GM10266 (cell line): ENCODE measurements at regions not wholly inside any gene's neighbourhood (a gene's known extent, or its start where the extent isn't known, plus 50 kb on each side); places are given as distances from the start of the nearest gene placed in this dataset.
"Not testable (repeated sequence)": the region's sequence is repeated elsewhere in the genome, so short reads cannot be mapped to it uniquely, and the experiment has no call there.

ENCODE experiments used
- DNase-seq: peaks from one replicate; pipeline ENCODE4 v3.0.0; 2012; ENCODE audit errors: extremely low spot score
- CTCF ChIP-seq: IDR thresholded peaks from 2 replicates; pipeline ENCODE4 v1.5.1; 2012; ENCODE audit warnings: mild to moderate bottlenecking, low read depth; ENCODE audit not compliant: control insufficient read depth, insufficient read depth; ENCODE audit errors: missing control alignments

DNA sequence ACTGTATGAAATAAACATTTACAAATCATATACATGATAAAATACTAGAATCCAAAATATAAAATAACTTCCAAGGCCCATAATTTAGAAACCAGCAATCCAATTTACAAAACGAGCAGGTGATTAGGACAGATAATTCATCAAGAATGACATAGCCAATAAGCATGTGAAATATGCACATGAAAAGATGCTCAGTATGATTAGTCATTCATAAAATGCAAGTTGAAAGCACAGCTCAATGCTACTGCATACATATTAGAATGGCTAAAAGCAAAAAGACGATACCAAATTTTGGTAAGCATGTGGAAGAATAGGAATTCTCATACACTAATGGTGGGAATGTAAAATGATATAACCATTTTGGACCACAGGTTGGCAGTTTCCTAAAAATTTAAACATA, 837.2 kb upstream of the MIR17HG start:
- no peak for TF ChIP-seq CTCF
- DNase-seq = no peak

- TF ChIP-seq CTCF = no peak
- no peak for DNase-seq
Measured at GRCh38 chr13:90511903-90512302, 835.6 kb upstream of the MIR17HG start.

DNA sequence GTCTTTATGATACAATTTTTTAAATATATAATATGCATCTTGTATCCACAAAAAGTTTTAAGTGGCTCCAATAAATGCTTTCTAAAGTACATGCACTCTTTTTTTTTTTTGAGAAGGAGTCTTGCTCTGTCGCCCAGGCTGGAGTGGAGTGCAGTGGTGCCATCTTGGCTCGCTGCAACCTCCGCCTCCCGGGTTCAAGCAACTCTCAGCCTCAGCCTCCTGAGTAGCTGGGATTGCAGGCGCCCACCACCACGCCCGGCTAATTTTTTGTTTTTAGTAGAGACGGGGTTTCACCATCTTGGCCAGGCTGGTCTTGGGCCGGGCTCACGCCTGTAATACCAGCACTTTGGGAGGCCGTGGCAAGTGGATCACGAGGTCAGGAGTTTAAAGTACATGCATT, 832.8 kb upstream of the MIR17HG start:
- not testable (repeated sequence) for DNase-seq

GRCh38 chr13:90518417-90518816, 829.1 kb upstream of the MIR17HG start:
- TF ChIP-seq CTCF = no peak
- DNase-seq = no peak

- no peak for DNase-seq
- TF ChIP-seq CTCF = no peak
Measured at GRCh38 chr13:90519157-90519556, 828.3 kb upstream of the MIR17HG start.

DNA sequence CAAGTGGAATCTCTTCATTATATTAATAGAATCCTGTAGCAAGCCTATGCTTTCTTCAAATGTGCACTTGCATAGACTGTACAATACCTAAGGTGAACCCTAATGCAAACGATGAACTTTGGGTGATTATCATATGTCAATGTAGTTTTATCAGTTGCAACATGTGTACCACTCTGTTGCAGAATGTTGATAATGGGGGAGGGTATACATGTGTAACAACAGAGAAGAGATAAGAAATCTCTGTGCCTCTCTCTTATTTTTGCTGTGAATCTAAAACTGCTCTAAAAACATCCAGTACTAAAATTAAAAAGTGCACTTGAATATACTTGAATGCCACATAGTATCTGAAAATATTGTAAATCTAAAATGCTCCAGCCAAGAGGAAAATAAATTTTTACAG, 820.8 kb upstream of the MIR17HG start:
- no peak for DNase-seq
- no peak for TF ChIP-seq CTCF

DNA sequence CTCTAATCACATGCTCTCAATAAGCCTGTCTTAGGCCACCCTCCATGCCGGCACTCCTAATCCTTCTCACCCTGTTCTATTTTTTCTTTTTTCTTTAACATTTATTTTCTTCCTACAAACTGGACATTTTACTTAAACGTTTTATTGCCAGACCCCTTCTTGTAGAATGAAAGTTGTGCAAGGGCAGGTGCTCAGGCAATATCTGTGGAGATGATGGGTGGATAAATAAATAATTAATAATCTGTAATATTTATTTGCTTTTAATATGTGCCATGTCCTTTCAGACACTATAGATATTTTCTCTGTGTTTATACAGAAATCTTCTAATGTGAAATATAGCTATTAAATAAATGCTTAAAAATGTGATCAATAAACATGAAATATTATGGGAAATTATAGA, 815.7 kb upstream of the MIR17HG start:
- no peak for DNase-seq
- TF ChIP-seq CTCF = no peak

GRCh38 chr13:90532861-90533492, 814.5 kb upstream of the MIR17HG start:
- DNase-seq = no peak
- TF ChIP-seq CTCF = no peak
